ENCODE measurements at regions not wholly inside any gene's neighbourhood (a gene's known extent, or its start where the extent isn't known, plus 50 kb on each side); places are given as distances from the start of the nearest gene placed in this dataset.

GRCh38 chr14:22096514-22096895, 422.9 kb upstream of the OR4E1 start:
- TF ChIP-seq CTCF (IDR thresholded peaks at IDR 0.05) (no peak), POLR2A (IDR thresholded peaks at IDR 0.05) (no peak)

All from vagina (tissue), 2 donors.